H1 (cell line): ENCODE measurements at regions not wholly inside any gene's neighbourhood (a gene's known extent, or its start where the extent isn't known, plus 50 kb on each side); places are given as distances from the start of the nearest gene placed in this dataset.

Source experiments
- CTCF ChIP-seq, 3 experiments: IDR thresholded peaks; 1 replicate in 2 of 3; 2 replicates in 1 of 3; pipeline versions ENCODE4 v1.5.1 to v1.6.1; 2011; ENCODE audit warnings: low read length in 3 of 3, mild to moderate bottlenecking in 3 of 3, inconsistent platforms in 2 of 3, low read depth in 1 of 3, moderate library complexity in 1 of 3; ENCODE audit not compliant: insufficient read depth in 1 of 3; ENCODE audit errors: control extremely low read depth in 1 of 3
- EGR1 ChIP-seq: IDR thresholded peaks from 2 replicates; pipeline ENCODE4 v1.6.1; 2011; ENCODE audit warnings: low read depth, low read length, borderline replicate concordance
- EZH2 ChIP-seq: fragments of 200-600 bp; sonication (generic); IDR thresholded peaks from 2 replicates; pipeline ENCODE4 v1.7.1; 2012; ENCODE audit warnings: low read depth, mild to moderate bottlenecking, moderate library complexity, low read length, inconsistent platforms; ENCODE audit not compliant: severe bottlenecking
- POLR2AphosphoS5 ChIP-seq: IDR thresholded peaks from 2 replicates; pipeline ENCODE4 v1.6.1; 2011; ENCODE audit warnings: low read depth, low read length
- USF2 ChIP-seq: IDR thresholded peaks from 2 replicates; pipeline ENCODE4 v1.6.1; 2011; ENCODE audit warnings: low read length, improper control_type of control experiment

- TF ChIP-seq CTCF (IDR thresholded peaks at IDR 0.05; ENCODE audit: control extremely low read depth in 1 of 3, insufficient read depth in 1 of 3, low read depth in 1 of 3, low read length in 3 of 3): no peak
- no peak for TF ChIP-seq EGR1
- no peak for TF ChIP-seq USF2
- no peak for TF ChIP-seq EZH2
- no peak for TF ChIP-seq POLR2AphosphoS5
Observed at GRCh38 chr10:44589181-44589943, 204.5 kb upstream of the CXCL12 start.
